ENCODE measurements at regions not wholly inside any gene's neighbourhood (a gene's known extent, or its start where the extent isn't known, plus 50 kb on each side); places are given as distances from the start of the nearest gene placed in this dataset.

DNA sequence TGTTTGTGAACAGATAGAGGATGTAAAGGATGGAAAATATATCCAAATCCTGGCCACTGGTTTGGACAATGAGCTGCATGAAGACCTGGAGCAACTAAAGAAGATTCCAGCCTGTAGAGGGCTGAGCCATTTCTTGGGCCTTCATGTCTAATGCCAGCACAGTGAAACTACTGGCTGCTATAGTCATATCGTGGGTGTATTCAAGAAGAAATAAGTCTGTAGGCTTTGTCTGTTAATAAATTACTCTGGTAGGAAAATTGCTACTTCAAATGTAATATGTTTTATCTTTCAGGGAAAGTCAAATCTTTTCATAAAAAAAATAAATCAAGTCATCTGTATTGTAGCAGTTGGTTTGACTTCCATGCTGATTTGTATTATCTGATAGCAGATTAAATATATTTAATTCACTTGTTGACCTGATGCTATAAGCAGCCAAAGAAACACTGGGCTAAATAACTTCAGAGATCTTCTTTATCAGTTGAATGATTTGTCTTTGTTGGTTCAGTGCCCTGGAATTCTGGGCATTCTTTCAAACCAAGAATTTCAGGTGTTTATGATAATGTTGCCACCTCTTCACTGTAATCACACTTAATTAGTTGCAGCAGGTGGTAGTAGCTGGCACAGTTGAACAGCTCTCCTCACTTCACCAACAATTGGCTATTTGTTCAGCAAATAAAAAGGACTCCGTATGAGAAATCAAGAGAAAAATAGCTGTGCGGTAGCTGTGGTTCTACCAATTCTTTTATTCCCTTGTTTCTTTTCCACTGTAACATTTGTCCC lies 1109.5 kb downstream of the NSUN3 start:
- ChIA-PET CTCF (no interaction called here), POLR2A (ENCODE audit: low non-redundant PET) (no interaction called here)
- Histone ChIP-seq H3K9me3 (ENCODE audit: low read depth, low read length, poor library complexity, severe bottlenecking) (peaks cover 11% of the 10 kb centered on the region), H3K4me1 (ENCODE audit: insufficient read depth, low read length, poor library complexity, severe bottlenecking) (no peaks in the 10 kb centered on the region), H3K36me3 (ENCODE audit: insufficient read depth, low read length, poor library complexity, severe bottlenecking) (no peaks in the 10 kb centered on the region), H3K4me3 (ENCODE audit: low read depth, low read length, poor library complexity, severe bottlenecking) (no peak overlapping the region), H3K27me3 (replicated peaks; ENCODE audit: insufficient read depth, low read depth, low read length, poor library complexity) (no peaks in the 10 kb centered on the region), H3K27ac (ENCODE audit: low read depth, low read length, poor library complexity, severe bottlenecking) (no peak overlapping the region)
- intact Hi-C loops (cut with micrococcal nuclease; ENCODE audit: unreplicated experiment) = no loop called here
- TF ChIP-seq EZH2 (IDR thresholded peaks at IDR 0.05; ENCODE audit: borderline replicate concordance, low read depth, low read length, poor library complexity, severe bottlenecking) = no peak
- TF ChIP-seq, protein P1, sequence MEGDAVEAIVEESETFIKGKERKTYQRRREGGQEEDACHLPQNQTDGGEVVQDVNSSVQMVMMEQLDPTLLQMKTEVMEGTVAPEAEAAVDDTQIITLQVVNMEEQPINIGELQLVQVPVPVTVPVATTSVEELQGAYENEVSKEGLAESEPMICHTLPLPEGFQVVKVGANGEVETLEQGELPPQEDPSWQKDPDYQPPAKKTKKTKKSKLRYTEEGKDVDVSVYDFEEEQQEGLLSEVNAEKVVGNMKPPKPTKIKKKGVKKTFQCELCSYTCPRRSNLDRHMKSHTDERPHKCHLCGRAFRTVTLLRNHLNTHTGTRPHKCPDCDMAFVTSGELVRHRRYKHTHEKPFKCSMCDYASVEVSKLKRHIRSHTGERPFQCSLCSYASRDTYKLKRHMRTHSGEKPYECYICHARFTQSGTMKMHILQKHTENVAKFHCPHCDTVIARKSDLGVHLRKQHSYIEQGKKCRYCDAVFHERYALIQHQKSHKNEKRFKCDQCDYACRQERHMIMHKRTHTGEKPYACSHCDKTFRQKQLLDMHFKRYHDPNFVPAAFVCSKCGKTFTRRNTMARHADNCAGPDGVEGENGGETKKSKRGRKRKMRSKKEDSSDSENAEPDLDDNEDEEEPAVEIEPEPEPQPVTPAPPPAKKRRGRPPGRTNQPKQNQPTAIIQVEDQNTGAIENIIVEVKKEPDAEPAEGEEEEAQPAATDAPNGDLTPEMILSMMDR (conservative IDR thresholded peaks at IDR 0.05; ENCODE audit: low read depth, low read length) = no peak
- DNase-seq (ENCODE audit: low spot score) = no peak
- BruUV-seq (replicated peaks) = no TSS peak

DNA sequence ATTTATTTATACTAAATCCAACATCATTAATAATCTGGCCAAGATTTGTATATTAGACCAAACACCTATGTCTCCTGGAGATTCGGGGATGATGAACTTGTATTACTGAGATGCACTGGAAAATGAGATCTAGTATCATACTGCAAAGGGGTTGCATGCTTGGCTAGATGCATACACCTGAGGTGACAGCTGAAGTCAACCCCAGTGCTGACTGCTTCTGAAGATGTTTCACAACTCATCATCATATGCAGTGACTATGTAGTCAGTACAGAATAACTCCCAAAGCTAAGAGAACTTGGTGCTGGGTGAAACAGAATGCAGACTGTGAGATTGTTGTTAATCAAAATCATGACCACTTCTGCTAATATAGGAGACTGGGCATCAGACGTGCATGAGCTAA lies 1114.2 kb downstream of the NSUN3 start:
- no peaks in the 10 kb centered on the region for H3K4me1 ChIP-seq (ENCODE audit: insufficient read depth, low read length, poor library complexity, severe bottlenecking)
- ChIA-PET CTCF (no interaction called here), POLR2A (ENCODE audit: low non-redundant PET) (no interaction called here)
- H3K36me3 ChIP-seq (ENCODE audit: insufficient read depth, low read length, poor library complexity, severe bottlenecking) = no peaks in the 10 kb centered on the region
- intact Hi-C loops (cut with micrococcal nuclease; ENCODE audit: unreplicated experiment) = no loop called here
- BruUV-seq (replicated peaks) = no TSS peak
- H3K27ac ChIP-seq (ENCODE audit: low read depth, low read length, poor library complexity, severe bottlenecking) = no peak overlapping the region
- no peak for TF ChIP-seq EZH2 (IDR thresholded peaks at IDR 0.05; ENCODE audit: borderline replicate concordance, low read depth, low read length, poor library complexity, severe bottlenecking)
- TF ChIP-seq, protein P1 (conservative IDR thresholded peaks at IDR 0.05; ENCODE audit: low read depth, low read length) = no peak
- H3K27me3 ChIP-seq (replicated peaks; ENCODE audit: insufficient read depth, low read depth, low read length, poor library complexity) = no peaks in the 10 kb centered on the region
- DNase-seq (ENCODE audit: low spot score) = no peak
- H3K9me3 ChIP-seq (ENCODE audit: low read depth, low read length, poor library complexity, severe bottlenecking) = peaks cover 11% of the 10 kb centered on the region
- H3K4me3 ChIP-seq (ENCODE audit: low read depth, low read length, poor library complexity, severe bottlenecking) = no peak overlapping the region

DNA sequence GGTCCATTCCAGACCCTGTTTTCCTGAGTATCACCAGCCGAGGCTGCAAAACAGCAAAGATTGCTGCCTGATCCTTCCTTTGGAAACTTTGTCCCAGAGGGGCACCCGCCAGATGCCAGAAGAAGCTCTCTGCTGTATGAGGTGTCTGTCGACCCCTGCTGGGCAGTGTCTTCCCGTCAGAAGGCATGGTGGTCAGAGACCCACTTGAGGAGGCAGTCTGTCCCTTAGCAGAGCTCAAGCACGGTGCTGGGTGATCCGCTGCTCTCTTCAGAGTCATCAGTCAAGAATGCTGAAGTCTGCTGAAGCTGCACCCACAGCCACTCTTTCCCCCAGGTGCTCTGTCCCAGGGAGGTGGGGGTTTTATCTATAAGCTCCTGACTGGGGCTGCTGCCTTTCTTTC lies 1121.2 kb downstream of the NSUN3 start:
- H3K9me3 ChIP-seq (ENCODE audit: low read depth, low read length, poor library complexity, severe bottlenecking) = peaks cover 17% of the 10 kb centered on the region
- no TSS peak for BruUV-seq (replicated peaks)
- intact Hi-C loops (cut with micrococcal nuclease; ENCODE audit: unreplicated experiment) = no loop called here
- no peaks in the 10 kb centered on the region for H3K36me3 ChIP-seq (ENCODE audit: insufficient read depth, low read length, poor library complexity, severe bottlenecking)
- POLR2A ChIA-PET (ENCODE audit: low non-redundant PET) = interaction anchor here (0.6 kb wide), 1 partner anchor 255 kb away, joined by 3 read pairs; no protein-coding TSS in a partner anchor
- DNase-seq (ENCODE audit: low spot score) = no peak
- no peaks in the 10 kb centered on the region for H3K4me1 ChIP-seq (ENCODE audit: insufficient read depth, low read length, poor library complexity, severe bottlenecking)
- H3K4me3 ChIP-seq (ENCODE audit: low read depth, low read length, poor library complexity, severe bottlenecking) = no peak overlapping the region
- H3K27ac ChIP-seq (ENCODE audit: low read depth, low read length, poor library complexity, severe bottlenecking) = no peak overlapping the region
- CTCF ChIA-PET = no interaction called here
- H3K27me3 ChIP-seq (replicated peaks; ENCODE audit: insufficient read depth, low read depth, low read length, poor library complexity) = no peaks in the 10 kb centered on the region
- TF ChIP-seq, protein P1 (conservative IDR thresholded peaks at IDR 0.05; ENCODE audit: low read depth, low read length) = no peak
- no peak for TF ChIP-seq EZH2 (IDR thresholded peaks at IDR 0.05; ENCODE audit: borderline replicate concordance, low read depth, low read length, poor library complexity, severe bottlenecking)

All from A673 (cell line).